ENCODE measurements at regions not wholly inside any gene's neighbourhood (a gene's known extent, or its start where the extent isn't known, plus 50 kb on each side); places are given as distances from the start of the nearest gene placed in this dataset.

DNA sequence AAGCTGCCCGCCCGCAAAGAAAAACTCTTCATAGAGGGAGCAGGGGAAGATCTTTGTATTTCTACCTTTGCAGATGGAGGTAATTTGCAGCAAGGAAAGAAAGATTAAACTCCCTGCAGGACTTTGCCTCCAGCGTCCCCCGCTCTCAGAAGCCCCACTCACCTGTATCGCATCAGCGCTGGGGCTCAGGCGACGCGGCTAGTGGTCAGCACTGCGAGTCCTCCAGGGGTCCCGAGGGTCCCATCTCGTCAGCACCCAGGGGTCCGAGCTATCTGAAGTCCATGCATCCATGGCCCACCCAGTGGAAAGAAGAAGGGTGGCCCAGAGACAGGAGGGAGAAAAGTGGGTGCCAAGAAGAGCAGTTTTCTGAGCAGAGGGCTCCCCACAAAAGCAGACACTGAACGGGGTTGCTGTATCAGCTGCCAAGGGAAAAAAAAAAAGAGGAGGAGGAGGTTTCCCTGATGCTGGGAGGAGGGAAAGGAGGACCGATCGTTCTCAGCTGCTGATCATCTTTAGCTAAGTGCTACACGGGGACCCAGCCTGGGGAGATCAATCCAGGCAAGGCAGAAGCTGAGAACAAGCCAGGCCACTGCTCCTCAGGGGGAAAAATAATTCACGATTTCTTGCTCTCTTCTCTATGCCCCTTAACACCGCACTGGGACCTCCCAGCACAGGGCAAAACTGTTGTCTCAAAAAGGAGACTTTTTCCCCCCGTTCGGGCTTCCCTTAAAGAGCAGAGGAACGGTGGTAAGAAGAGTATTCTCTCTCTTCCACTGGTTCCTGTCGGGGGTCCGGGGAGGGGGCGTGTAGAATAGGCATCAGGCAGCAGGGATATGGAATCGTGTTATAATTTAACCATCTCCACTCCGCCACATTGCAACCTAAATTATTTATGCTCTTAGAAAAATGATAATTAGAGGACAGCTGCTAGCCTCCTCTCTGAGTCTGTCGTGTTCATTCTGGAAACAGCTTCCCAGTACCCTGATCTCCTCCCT, 117.7 kb upstream of the CACNA1A start:
- TF ChIP-seq EP300 (IDR thresholded peaks at IDR 0.05) (no peak), POLR2A (IDR thresholded peaks at IDR 0.05) (no peak), POLR2AphosphoS5 (IDR thresholded peaks at IDR 0.05) (no peak), CTCF (IDR thresholded peaks at IDR 0.05) (no peak)
- Histone ChIP-seq H3K27me3 (peaks cover 0 to 88% (median 41%) of the 10 kb centered on the region in 3 donors), H3K36me3 (no peaks in the 10 kb centered on the region), H3K27ac (no peak overlapping the region), H3K9me3 (no peaks in the 10 kb centered on the region), H3K4me3 (no peak overlapping the region), H3K4me1 (no peaks in the 10 kb centered on the region)
- 23 to 35% (median 32%) methylated on average over 28 of the region's 28 CpGs for WGBS, 5 donors
- DNase-seq = no peak
- intact Hi-C loops (cut with DNase I; ENCODE audit: low total_unique reads) = no loop called here

DNA sequence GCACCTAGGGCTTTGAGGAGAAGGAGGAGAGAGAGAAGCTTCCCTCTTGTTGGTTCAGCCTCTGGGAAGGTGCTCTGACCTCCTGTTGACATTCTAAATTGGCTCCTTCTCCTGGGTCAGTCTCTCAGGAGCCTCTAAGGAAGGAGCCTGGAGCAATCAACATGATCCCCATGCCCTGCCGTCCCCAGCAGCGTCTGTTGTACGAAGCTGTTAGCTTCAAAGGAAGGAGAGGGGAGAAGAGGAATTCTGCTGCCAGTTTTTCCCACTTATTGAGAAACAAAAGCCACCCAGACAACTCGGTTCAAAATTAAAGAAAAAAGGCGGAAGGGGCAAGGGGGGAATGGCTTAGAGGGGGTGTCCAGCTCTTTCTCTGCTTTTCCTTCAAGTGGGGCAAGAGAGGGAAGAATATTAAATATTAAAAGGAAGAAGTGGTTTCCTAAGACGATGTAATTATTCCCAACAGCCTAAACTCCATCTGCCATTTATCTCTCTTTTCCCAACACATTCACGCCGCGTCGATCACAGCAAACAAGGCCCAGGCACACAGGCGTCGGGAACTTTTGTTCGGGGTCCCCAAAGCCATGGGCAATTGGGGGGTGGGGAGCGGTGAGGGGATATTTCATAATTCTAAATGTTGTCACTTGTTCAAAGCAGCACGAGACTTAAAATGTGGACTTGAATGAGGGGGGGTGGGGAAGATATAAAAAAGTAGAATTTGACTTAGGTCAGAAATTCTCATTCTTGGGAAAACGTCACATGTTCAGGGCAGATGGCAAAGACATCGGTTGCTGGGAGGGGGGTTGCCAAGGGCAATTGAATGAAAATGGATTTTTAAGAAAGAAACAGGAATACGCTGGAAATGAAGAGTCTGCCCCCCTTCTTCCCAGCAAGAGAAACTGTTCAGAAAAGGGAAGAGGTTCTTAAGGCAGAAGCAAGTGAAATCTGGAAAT, 116.8 kb upstream of the CACNA1A start:
- DNase-seq = no peak
- Histone ChIP-seq H3K9me3 (no peaks in the 10 kb centered on the region), H3K36me3 (no peaks in the 10 kb centered on the region), H3K27ac (no peak overlapping the region), H3K4me3 (no peak overlapping the region), H3K27me3 (peaks cover 0 to 84% (median 41%) of the 10 kb centered on the region in 3 donors), H3K4me1 (no peaks in the 10 kb centered on the region)
- intact Hi-C loops (cut with DNase I; ENCODE audit: low total_unique reads) = no loop called here
- TF ChIP-seq POLR2A (IDR thresholded peaks at IDR 0.05) (no peak), EP300 (IDR thresholded peaks at IDR 0.05) (no peak), POLR2AphosphoS5 (IDR thresholded peaks at IDR 0.05) (no peak), CTCF (IDR thresholded peaks at IDR 0.05) (no peak)
- WGBS, 5 donors = 28 to 46% (median 38%) methylated on average over 18 of the region's 18 CpGs

DNA sequence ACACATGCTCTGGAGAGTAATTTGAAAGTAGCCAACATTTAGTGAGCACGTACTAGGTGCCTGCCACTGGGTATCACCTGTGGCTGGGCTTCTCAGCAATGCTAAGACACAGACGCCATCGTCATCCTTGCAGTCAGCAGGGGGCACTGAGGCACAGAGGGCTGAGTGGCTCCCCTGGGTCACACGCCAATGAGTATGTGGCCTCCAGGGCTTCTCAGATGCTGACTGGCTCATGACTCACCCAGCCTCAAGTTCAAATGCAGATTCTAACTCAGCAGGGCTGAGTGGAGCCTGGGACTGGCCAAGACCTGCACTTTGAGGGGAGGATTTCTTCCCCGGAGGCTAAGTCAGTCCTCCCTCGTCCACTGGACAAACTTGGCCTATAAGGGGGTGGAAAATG, 115.1 kb upstream of the CACNA1A start:
- TF ChIP-seq CTCF (IDR thresholded peaks at IDR 0.05) (no peak), POLR2AphosphoS5 (IDR thresholded peaks at IDR 0.05) (no peak), POLR2A (IDR thresholded peaks at IDR 0.05) (no peak), EP300 (IDR thresholded peaks at IDR 0.05) (no peak)
- 61 to 80% (median 70%) methylated on average over 6 of the region's 6 CpGs for WGBS, 5 donors
- Histone ChIP-seq H3K4me1 (no peaks in the 10 kb centered on the region), H3K27ac (no peak overlapping the region), H3K36me3 (no peaks in the 10 kb centered on the region), H3K9me3 (no peaks in the 10 kb centered on the region), H3K4me3 (no peak overlapping the region), H3K27me3 (peaks cover 0 to 82% (median 29%) of the 10 kb centered on the region in 3 donors)
- no peak for DNase-seq
- intact Hi-C loops (cut with DNase I; ENCODE audit: low total_unique reads) = no loop called here

DNA sequence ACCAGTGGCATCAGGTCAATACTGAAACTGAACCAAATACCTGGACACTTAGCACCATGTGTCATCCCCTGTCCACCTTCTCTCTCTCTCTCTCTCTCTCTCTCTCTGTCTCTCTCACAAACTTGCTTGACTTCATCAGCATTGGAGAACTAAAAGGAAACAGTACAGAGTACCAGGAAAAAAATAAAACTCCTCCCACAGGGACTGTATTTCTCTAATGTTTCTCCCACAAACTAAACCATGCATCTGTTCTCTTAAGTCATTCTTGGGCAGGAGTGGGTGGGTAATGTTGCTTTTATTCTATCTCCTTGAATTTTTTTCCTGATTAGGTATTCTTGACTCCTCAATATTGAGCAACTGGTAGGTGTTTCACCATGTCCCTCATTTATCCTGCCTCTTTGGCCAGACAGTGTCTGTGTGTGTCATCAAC, 112.9 kb upstream of the CACNA1A start:
- no peak for DNase-seq
- H3K4me3 ChIP-seq = no peak overlapping the region
- H3K27ac ChIP-seq = no peak overlapping the region
- no peaks in the 10 kb centered on the region for H3K36me3 ChIP-seq
- peaks cover 0 to 76% (median 21%) of the 10 kb centered on the region in 3 donors for H3K27me3 ChIP-seq
- TF ChIP-seq POLR2AphosphoS5 (IDR thresholded peaks at IDR 0.05) = no peak
- TF ChIP-seq POLR2A (IDR thresholded peaks at IDR 0.05) = no peak
- no peak for TF ChIP-seq CTCF (IDR thresholded peaks at IDR 0.05)
- no peak for TF ChIP-seq EP300 (IDR thresholded peaks at IDR 0.05)
- no peaks in the 10 kb centered on the region for H3K4me1 ChIP-seq
- intact Hi-C loops (cut with DNase I; ENCODE audit: low total_unique reads) = no loop called here
- no peaks in the 10 kb centered on the region for H3K9me3 ChIP-seq
